ENCODE measurements at regions not wholly inside any gene's neighbourhood (a gene's known extent, or its start where the extent isn't known, plus 50 kb on each side); places are given as distances from the start of the nearest gene placed in this dataset.

GRCh38 chr4:18318682-18319388 lies 297.3 kb upstream of the LCORL start:
- no peak for DNase-seq
- H3K27me3 Mint-ChIP-seq (ENCODE audit: insufficient read depth): no peaks in the 10 kb centered on the region; the same call in 1 of the 2 replicates
- H3K27ac Mint-ChIP-seq: no peak overlapping the region
- TF ChIP-seq, protein P1, sequence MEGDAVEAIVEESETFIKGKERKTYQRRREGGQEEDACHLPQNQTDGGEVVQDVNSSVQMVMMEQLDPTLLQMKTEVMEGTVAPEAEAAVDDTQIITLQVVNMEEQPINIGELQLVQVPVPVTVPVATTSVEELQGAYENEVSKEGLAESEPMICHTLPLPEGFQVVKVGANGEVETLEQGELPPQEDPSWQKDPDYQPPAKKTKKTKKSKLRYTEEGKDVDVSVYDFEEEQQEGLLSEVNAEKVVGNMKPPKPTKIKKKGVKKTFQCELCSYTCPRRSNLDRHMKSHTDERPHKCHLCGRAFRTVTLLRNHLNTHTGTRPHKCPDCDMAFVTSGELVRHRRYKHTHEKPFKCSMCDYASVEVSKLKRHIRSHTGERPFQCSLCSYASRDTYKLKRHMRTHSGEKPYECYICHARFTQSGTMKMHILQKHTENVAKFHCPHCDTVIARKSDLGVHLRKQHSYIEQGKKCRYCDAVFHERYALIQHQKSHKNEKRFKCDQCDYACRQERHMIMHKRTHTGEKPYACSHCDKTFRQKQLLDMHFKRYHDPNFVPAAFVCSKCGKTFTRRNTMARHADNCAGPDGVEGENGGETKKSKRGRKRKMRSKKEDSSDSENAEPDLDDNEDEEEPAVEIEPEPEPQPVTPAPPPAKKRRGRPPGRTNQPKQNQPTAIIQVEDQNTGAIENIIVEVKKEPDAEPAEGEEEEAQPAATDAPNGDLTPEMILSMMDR (IDR thresholded peaks at IDR 0.05): no peak
- H3K4me1 Mint-ChIP-seq (ENCODE audit: low read depth): no peaks in the 10 kb centered on the region
- no peaks in the 10 kb centered on the region; the same call in 1 of the 2 replicates for H3K36me3 Mint-ChIP-seq (ENCODE audit: low read depth)
- H3K4me3 Mint-ChIP-seq: no peak overlapping the region
- peaks cover 36% of the 10 kb centered on the region for H3K9me3 Mint-ChIP-seq

- Mint-ChIP-seq H3K9me3 (peaks cover 54% of the 10 kb centered on the region), H3K27me3 (ENCODE audit: insufficient read depth) (no peaks in the 10 kb centered on the region; the same call in 1 of the 2 replicates), H3K27ac (no peak overlapping the region), H3K4me1 (ENCODE audit: low read depth) (no peaks in the 10 kb centered on the region), H3K36me3 (ENCODE audit: low read depth) (no peaks in the 10 kb centered on the region; the same call in 1 of the 2 replicates), H3K4me3 (no peak overlapping the region)
- no peak for DNase-seq
- TF ChIP-seq, protein P1 (IDR thresholded peaks at IDR 0.05): no peak
Measured at GRCh38 chr4:18314731-18315130, 293.2 kb upstream of the LCORL start.

DNA sequence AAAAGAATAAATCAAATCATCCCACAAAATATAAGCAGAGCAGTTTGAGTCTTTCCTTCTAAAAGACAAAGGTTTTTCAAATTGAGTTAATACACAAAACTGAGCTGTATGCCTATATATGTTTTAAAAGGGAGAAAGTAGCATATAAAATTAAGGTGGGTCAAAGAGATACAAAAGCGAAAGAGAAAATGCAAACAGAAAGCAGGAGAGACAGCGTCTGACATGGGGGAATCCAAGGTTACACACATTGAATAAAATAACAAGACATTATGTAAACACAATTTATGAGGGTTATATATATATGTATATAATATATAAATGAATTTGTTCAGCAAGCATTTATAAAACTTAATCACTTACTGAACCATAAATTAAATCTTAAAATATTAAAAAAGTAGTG lies 276.1 kb upstream of the LCORL start:
- Mint-ChIP-seq H3K36me3 (ENCODE audit: low read depth) (no peaks in the 10 kb centered on the region; the same call in 1 of the 2 replicates), H3K9me3 (peaks cover 38% of the 10 kb centered on the region), H3K27me3 (ENCODE audit: insufficient read depth) (no peaks in the 10 kb centered on the region), H3K4me3 (no peak overlapping the region), H3K4me1 (ENCODE audit: low read depth) (no peaks in the 10 kb centered on the region), H3K27ac (no peak overlapping the region)
- no peak for DNase-seq
- TF ChIP-seq, protein P1 (IDR thresholded peaks at IDR 0.05): no peak

DNA sequence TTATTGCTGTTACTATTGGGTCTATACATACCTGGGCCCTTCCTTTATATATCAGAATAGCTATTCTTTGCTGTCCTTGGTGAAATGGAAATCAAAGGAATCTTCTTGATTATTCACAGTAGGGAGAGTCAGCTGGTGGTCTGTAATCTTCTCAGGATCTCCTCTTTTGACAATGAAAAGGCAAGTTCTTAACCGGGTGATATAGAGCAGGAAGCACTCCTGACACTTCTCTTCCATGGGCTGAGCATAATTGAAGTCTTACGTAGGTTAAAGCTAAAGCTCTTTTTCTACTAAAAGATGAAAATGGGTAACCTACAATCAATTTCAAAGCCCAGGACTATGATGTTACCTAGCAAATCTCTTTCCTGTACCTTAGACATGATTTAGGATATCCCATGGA lies 274.9 kb upstream of the LCORL start:
- H3K9me3 Mint-ChIP-seq: peaks cover 48% of the 10 kb centered on the region
- no peaks in the 10 kb centered on the region; the same call in 1 of the 2 replicates for H3K36me3 Mint-ChIP-seq (ENCODE audit: low read depth)

DNA sequence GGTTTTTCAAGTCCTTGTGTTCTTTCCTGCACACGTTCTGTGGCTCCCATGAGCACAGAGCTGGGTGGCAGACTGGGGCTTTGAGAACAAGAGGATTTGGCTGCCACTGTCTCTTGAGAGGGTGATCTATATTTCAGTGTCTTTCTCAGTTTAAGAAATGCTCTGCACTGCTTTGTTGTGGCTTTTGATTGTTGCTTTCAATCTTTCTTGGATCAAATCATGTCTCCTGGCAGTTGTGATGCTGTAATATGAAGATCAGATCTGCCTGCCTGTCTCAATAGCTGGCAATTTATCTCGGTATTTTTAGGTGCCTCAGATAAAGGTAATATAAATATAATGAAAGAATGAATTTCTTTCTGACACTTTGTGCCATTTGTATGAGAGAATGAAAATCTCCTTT lies 273.3 kb upstream of the LCORL start:
- no peaks in the 10 kb centered on the region; the same call in 1 of the 2 replicates for H3K36me3 Mint-ChIP-seq (ENCODE audit: low read depth)
- TF ChIP-seq, protein P1 (IDR thresholded peaks at IDR 0.05): no peak
- H3K27ac Mint-ChIP-seq: no peak overlapping the region
- no peaks in the 10 kb centered on the region for H3K4me1 Mint-ChIP-seq (ENCODE audit: low read depth)
- no peak for DNase-seq
- H3K27me3 Mint-ChIP-seq (ENCODE audit: insufficient read depth): peaks cover 2% of the 10 kb centered on the region; the same call in 1 of the 2 replicates
- H3K4me3 Mint-ChIP-seq: no peak overlapping the region
- H3K9me3 Mint-ChIP-seq: peaks cover 49% of the 10 kb centered on the region

More for the DNA sequence above, 274.9 kb upstream of the LCORL start:
- Mint-ChIP-seq H3K27ac (no peak overlapping the region), H3K27me3 (ENCODE audit: insufficient read depth) (no peaks in the 10 kb centered on the region), H3K4me3 (no peak overlapping the region), H3K4me1 (ENCODE audit: low read depth) (no peaks in the 10 kb centered on the region)
- no peak for DNase-seq
- TF ChIP-seq, protein P1 (IDR thresholded peaks at IDR 0.05): no peak
